Kidney tubule cell (primary cell): ENCODE measurements at regions not wholly inside any gene's neighbourhood (a gene's known extent, or its start where the extent isn't known, plus 50 kb on each side); places are given as distances from the start of the nearest gene placed in this dataset.
"Not testable (repeated sequence)": the region's sequence is repeated elsewhere in the genome, so short reads cannot be mapped to it uniquely, and the experiment has no call there.

ENCODE experiments used
- DNase-seq: peaks from one replicate; pipeline ENCODE4 v3.0.0-alpha.2; 2018; ENCODE audit warnings: low spot score

DNA sequence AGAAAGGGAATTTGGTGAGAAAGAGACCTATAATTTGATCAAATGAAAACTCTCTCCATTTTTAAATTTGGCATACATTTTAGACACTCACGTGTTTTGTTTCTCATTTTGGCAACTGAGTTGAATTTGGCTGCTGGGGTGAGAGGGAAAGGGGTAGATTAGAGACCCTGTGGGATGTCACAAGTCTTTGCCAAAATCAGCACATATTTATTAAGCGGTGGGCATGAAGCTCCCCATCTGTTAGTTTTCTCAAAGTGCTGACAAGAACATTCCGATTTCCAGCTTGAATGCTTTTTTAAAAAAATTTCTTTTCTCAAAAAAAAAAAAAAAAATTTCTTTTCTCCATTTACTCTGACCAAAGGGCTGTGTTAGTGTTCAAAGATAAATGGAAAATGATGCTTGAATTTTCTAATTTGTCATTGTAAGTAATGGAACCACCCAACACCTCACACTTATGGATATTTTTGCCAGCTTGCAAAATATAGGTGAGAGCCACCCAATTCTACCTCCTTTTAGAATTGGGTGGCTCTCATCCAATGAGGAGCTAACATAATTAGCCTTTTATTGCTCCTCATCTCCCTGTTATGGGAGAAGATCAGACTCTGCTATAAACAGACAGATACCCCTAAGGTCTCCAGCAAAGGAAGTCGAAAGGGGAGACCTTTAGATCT lies 222.9 kb upstream of the FN1 start:
- DNase-seq, result no peak

DNA sequence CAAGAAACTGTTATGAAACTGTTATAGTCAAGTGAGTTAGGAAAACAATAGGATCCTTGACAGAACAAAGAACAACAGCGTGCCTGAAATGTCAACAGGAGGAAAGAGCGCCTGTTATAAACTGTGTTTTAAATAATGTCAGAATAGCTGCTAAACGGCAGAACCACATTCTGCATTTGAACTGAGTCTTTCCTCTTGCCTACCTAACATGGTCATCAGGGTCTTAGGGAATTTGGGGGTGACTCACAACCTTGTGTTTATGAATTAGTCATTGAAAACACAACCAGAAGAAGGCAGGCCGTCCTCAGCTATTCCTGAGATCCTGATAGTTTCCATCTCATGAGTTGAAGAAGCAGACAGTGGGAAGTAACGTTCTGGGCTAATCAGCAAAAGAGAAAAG lies 222.0 kb upstream of the FN1 start:
- DNase-seq, result peak; percentile 93

DNA sequence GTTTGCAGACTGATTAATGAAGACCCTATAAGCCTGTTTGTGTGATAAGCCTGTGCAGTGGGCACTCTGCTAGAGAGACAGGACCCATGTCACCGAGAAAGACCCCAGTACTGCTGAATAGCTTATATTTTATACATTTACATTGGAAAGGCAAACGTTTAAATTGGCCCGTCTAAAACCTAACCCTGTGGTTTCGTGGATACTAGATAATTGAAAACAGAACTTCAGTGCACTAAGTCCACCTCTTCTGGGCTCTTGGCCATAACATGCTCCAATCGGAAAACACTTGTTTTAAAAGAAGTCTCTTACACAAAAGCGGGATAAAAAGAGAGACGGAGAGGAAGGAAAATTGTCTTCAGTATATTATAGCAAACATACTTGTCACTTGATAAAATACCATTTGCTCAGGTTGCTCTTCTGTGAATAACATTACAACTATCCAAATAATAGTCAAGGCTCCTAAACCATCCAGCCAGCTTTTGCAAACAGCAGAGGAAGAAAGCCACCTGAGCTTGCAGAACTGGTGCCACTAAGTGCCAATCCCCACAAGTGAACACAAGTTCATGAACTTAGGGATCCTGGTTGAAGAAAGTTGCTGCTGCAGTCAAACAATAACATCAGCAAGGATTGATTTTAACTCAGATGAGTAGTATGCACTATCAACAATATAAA lies 218.4 kb upstream of the FN1 start:
- DNase-seq, result no peak

DNA sequence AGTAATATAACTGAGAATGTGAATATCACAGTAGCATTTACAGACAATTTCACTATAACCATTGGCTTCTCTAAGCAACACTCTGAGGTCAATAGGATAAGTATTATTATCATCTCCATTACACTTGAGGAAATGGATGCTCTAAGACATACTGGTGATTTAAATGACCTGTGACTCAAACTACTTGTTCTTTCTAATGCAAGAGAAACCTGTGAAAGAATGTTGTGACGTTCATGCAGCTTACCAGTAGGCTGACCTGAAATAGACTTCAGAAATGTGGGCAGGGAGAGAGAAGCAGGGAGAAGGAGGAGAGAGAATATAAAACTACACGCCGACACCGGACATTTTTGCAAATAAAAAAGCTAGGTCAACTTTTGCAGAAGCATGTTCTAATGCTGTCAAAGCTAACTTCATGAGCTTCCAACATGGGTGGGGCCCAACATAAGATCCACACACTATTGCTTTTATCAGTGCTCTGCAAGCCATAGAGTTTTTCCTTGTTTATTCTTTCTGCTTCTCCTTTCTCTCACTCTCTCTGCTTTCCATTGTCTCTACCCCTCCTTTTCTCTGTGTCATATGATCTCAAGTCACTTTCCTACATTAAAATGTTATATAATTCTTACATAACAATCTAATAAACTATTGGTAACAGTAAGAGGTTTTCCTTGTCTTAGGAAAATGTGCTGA lies 217.6 kb upstream of the FN1 start:
- peak; percentile 55 for DNase-seq

DNA sequence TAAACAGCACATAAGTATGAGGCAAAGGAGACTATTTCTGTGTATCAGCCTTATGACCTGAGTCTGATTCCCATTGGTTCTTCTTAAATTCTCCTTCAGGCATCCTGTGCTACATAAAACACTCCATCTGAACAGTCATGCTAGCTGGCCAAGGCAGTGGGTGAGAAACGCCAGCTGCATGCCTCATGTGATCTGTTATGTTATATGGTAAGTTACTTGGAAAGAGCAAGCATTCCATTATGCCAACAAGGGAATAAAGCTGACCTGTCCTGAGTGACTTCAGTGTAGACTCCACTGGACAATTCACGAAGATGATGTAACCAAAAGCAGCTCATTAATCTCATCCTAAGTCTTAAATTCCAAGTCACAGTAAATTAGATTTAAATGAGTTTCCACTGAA lies 216.5 kb upstream of the FN1 start:
- peak; percentile 68 for DNase-seq

DNA sequence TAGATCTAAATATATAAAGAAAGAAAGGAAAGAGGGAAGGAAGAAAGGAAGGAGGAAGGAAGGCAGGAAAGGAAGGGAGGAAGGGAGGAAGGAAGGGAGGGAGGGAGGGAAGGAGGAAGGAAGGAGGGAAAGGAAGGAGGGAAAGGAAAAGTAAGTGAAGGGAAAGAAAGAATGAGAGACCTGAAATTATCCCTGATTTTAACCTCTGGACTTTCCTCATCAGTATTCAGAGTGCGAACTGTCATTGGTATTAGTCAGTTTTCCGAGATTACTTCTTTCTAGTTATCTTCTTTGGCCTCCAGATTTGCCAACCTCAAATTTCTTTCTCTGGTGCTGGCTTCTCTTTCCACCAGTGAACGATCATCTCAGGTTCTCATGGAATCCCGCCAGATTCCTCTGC lies 215.5 kb upstream of the FN1 start:
- DNase-seq, result no peak

DNA sequence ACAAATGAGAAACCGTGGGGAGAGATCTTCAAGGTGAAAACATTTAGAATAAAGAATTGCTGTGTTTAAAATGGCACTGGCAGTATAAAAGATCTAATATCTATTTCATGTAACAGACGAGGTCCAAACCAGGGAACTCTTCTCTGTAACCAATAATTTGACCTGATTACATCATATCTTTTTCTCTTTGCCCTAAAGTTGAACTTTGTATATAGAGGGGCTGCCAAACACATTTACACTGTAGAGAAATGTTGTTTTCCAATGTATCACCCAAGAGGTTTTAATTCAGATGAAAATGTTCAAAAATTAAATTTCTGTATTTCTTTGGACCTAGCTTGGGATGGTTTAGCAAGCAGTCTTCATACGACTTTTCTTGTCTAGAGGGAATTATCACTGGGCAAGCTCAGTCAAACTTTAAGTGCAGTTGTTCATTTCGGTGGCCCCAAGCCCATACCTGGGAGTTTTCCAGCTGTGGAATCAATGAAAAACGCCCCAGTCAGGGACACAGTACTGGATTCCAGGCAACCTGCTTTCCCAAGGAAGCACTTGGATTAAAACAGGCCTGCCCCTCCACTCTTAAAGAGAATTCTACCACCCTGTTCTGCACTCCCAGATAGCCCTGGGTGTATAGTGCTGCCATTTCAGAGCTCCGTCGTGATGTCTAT lies 208.5 kb upstream of the FN1 start:
- no peak for DNase-seq

DNA sequence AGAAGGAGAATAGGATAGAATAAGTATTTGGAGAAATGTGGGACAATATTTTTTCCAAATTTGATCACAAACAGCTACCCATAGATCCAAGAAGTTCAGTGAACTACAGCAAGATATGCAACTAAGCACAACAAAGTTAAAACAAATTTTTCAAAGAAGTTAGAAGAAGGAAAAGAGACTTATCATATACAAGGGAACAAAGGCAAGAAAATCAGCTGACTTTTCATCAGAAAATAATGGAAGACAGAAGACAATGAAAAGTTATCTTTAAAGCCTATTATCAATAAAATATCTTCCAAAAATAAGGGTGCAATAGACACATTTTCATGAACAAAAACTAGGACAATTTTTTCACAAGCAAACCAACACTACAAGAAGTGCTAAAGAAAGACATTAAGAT lies 202.8 kb upstream of the FN1 start:
- DNase-seq, result no peak

DNA sequence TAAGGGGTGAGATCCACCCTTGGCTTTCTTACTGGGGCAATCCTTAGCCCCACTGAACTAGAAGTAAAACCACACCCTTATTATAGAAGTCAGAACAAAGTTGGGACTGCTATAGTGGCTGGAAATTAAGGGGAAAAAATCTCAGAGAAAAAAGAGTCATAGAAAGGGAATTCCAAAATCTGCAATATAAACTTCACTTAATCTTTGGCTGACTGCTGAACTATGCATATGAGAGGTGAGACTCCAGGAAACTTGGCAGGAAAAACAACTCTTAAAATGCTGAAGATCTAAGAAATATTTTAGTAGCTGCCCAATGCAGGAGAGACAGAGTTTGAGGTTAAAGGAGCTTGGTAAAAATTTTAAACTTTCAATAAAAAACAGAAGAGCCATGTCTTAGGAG lies 201.8 kb upstream of the FN1 start:
- DNase-seq, result no peak

DNA sequence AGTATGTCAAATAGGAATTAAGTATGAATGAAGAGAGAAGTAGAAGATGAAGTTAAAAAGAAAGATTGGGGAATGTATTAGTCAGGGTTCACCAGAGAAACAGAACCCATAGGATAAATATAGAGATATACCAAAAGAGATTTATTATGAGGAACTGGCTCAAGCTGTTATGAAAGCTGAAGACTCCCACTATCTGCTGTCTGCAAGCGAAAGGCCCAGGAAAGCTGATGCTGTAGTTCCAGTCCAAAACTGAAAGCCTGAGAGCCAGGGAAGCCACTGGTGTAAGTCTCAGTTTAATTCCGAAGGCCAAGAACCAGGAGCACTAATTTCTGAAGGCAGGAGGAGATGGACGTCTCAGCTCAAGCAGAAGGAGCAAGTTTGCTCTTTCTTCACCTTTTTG lies 200.9 kb upstream of the FN1 start:
- no peak for DNase-seq

DNA sequence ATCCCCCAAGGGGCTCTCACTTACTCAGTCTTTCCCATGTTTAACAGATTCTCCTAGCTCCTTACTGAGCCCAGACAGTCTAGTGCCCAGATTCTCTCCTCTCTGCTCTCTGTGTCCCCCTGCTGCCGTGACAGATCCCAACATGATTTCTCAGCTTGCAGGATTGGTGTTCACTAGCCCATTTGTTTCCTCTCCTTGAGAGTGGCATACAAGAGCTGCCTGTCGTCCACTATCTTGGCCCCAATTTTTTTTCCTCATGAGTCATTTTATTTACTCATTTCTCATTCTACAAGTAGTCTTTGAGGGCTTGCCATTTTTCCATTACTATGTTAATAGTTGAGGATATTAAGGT lies 199.9 kb upstream of the FN1 start:
- DNase-seq, result peak; percentile 49

DNA sequence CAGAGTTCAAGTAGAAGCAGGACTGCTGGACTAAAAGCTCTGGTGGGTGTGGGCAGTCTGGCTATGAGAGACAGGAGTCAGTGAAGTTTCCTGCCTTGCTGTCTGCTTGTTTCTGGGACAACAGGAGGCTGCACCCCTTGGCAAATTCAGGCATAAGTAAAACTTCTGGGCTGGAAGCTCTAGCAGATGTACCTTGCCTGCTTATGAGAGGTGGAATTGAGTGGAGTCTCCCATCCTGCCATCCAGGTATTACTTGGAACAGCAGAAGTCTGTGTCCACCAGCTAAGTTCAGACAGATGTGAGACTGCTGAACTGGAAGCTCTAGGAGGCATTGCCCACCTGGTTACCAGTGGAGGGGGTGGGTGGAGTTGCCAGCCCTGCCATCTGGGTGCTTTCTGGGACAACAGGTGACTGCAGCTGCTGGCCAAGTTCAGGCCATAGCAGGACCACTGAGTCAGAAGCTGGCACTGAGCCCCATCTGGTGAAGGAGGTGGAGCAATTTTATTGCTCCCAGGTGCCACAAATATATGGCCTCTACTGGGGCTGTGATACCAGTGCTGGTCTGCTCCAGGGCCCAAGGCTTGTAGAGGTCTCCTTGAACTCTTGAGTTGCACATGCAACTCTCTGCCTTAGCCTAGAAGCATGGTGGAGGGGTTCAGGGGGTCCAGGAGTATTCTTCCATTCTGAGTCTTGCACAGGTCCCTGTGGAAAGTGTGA lies 199.4 kb upstream of the FN1 start:
- DNase-seq, result no peak

DNA sequence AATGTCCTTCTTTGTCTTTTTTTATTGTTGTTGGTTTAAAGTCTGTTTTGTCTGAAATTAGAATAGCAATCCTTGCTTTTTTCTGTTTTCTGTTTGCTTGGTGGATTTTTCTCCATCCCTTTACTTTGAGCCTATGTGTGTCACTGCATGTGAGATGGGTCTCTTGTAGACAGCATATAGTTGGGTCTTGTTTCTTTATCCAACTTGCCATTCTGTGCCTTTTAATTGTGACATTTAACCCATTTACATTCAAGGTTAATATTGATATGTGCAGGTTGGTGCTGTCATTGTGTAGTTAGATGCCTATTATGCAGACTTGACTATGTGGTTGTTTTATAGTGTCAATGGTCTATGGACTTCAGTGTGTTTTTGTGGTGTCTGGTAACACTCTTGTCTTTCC lies 197.5 kb upstream of the FN1 start:
- no peak for DNase-seq

DNA sequence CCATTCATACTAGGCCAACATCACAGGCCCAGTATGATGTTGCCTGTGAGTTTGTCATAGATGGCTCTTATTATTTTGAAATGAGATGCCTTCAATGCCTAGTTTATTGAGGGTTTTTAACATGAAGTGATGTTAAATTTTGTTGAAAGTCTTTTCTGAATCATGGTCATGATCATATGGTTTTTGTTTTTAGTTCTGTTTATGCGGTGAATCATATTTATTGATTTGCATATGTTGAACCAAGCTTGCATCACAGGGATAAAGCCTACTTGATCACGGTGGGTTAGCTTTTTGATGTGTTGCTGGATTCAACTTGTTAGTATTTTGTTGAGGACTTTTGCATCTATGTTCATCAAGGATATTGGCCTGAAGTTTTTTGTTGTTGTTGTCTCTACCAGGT lies 195.8 kb upstream of the FN1 start:
- no peak for DNase-seq

DNA sequence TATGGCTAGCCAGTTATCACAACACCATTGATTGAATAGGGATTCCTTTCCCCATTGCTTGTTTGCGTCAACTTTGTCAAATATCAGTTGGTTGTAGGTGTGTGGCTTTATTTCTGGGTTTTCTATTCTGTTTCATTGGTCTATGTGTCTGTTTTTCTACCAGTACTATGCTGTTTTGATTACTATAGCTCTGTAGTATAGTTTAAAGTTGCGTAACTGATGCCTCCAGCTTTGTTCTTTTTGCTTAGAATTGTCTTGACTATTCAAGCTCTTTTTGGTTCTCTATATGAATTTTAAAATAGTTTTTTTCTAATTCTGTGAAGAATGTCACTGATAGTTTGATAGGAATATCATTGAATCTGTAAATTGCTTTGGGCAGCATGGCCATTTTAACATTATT lies 194.9 kb upstream of the FN1 start:
- not testable (repeated sequence) for DNase-seq

DNA sequence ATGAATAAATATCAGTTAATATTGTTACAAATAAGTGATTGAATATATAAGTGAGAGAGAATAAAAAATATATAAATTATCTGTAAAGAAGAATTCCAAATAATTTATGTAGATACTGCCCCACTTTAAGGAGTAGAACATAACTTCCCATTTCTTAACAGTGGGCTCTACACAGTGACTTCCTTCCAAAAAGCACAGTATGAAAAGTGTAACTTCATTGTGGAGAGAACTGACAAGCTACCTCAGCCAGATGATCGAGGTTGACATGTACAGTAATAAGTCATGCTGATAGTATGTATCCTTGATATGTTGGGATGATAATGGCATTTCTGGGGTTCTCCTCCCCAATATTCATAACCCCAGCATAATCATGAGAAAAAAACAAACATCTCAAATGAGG lies 191.9 kb upstream of the FN1 start:
- no peak for DNase-seq

DNA sequence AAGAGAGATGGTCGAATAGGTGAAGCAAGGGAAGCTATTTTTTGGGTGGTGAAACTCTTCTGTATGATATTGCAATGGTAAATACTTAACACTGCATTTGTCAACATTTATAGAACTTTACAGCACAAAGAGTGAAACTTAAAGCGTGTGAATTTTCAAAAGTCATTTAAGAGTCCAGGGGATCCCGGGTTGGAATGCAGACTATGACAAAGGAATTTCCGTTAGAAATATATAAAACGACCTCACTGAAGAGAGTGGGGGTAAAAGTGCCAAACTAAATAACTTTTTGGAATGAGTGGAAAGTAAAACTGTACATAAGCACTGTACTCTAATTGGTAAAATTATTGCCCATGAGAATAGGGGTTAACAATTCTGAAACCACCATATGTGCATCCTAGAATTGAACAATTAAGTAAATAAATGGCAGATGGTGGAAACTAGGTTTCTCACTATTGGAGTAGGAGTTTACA lies 191.0 kb upstream of the FN1 start:
- DNase-seq, result no peak

DNA sequence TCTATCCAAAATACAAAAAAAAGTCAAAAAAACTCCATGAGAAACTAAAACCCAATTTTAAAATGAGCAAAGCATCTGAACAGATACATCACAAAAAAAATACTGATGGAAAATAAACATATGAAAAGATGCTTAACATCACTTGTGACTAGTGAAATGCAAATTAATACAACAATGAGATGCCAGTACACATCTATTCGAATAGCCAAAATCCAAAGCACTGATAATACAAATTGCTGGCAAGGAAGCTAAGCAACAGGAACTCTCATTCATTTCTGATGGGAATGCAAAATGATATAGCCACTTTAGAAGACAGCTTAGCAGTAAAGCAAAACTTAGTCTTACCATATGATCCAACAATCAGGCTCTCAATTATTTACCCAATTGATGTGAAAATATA lies 190.2 kb upstream of the FN1 start:
- DNase-seq, result no peak

DNA sequence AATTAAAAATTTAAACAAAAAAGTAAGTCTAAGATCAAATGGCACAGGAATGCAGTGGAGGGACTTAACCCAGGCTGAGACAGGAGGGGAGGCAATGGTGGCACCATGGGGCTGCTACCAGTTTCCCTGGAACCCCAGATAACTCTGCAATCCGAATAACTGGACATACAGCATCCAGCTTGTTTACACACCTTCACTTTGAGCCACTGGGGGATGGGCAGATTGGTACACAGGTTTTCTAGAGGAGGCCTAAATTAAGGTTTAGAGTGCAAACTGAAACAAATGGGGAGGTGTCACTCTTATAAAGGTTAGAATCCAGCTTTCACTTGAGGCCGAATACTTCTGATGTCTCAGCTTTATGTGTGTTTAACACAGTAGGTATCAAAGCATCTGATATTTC lies 189.3 kb upstream of the FN1 start:
- DNase-seq, result no peak

DNA sequence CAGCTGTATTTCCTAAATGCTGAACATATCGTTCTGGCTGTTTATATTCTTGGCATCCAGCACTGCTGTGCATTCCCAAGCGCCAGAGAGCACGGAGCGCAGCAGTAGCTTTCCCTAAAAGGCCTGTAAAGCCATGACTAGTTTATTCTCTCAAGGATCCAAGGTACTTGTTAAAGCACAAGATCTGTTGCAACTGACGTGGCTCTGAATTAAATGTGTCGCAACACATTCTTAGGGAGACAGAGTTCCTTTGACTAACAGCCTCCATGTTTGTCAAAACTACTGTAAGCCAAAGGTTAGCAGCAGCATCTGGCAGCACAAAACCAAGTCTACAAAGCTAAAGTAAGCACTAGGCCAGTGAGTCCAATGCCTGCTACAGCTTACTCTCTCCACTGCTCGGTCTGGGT lies 188.6 kb upstream of the FN1 start:
- no peak for DNase-seq

DNA sequence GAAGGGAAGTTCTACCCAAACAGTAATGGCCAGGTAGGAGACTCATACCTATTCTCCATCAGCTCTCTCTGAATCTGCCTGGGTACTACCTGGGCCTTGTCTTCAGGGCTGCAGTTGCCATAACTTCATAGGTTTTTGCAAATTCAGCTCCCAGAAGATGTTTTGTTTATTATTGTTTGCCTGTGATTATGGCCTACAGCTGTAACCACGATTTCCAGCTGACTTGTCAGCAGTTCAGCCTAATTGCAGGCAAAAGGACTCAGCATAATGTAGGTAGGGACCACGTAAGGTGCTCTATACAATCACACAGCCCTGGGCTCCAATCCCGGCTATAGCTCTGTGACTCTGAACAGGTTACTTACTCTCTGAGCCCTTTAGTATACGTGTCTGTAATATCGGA lies 187.0 kb upstream of the FN1 start:
- no peak for DNase-seq

DNA sequence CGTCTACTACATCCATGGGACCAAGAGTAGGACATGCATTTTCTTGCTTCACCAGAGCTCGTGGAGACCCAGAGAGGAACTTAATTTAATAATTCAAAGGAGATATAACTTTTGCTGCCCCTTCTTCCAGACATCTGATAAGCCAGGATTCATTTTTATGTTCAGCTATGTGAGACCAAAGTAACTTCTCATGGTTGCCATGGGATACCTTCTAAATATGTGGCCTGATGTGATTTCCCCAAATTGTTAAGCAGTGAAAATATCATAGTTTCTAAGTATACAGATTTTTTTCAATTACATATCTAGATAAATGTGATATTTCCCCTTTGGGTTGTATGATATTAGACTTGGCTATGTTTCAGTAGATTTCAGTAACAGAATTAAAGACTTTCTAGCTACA lies 185.5 kb upstream of the FN1 start:
- DNase-seq, result no peak
